GM23338 (cell line): ENCODE measurements at regions not wholly inside any gene's neighbourhood (a gene's known extent, or its start where the extent isn't known, plus 50 kb on each side); places are given as distances from the start of the nearest gene placed in this dataset.

Source experiments
- ATAC-seq: fragments of 200-7000 bp; cut with Tn5 transposase; 3 replicates; pipeline ENCODE4 v1.9.1; 2020
- DNase-seq: peaks from one replicate; pipeline ENCODE4 v3.0.0-alpha.2; 2015; ENCODE audit warnings: low spot score
- H2AFZ ChIP-seq: fragments of 200-600 bp; sonication (generic); 2 replicates; pipeline ENCODE4 v1.8.0; 2016; ENCODE audit warnings: antibody characterized with exemption, mild to moderate bottlenecking, moderate library complexity
- H3F3A ChIP-seq: fragments of 200-600 bp; sonication (generic); replicated peaks from 2 replicates; pipeline ENCODE4 v1.8.0; 2017; ENCODE audit warnings: antibody characterized with exemption, mixed run types, low read depth
- H3K27ac ChIP-seq: fragments of 200-600 bp; sonication (generic); 2 replicates; pipeline ENCODE4 v1.6.1; 2016; ENCODE audit warnings: low read depth
- H3K27me3 ChIP-seq: fragments of 200-600 bp; sonication (generic); 2 replicates; pipeline ENCODE4 v1.8.0; 2016; ENCODE audit warnings: mild to moderate bottlenecking, mixed run types, moderate library complexity; ENCODE audit not compliant: insufficient read depth
- H3K36me3 ChIP-seq: fragments of 200-600 bp; sonication (generic); 2 replicates; pipeline ENCODE4 v1.8.0; 2016; ENCODE audit warnings: mild to moderate bottlenecking; ENCODE audit not compliant: insufficient read depth
- H3K4me1 ChIP-seq: fragments of 200-600 bp; sonication (generic); 2 replicates; pipeline ENCODE4 v1.8.0; 2016; ENCODE audit warnings: mild to moderate bottlenecking, moderate library complexity; ENCODE audit not compliant: insufficient read depth
- H3K4me2 ChIP-seq: fragments of 200-600 bp; sonication (generic); 2 replicates; pipeline ENCODE4 v1.7.1; 2017; ENCODE audit warnings: mixed run types
- H3K4me3 ChIP-seq: fragments of 200-600 bp; sonication (generic); 2 replicates; pipeline ENCODE4 v1.6.1; 2016; ENCODE audit warnings: mixed run types
- H3K79me2 ChIP-seq: fragments of 200-600 bp; sonication (generic); replicated peaks from 2 replicates; pipeline ENCODE4 v1.8.0; 2017; ENCODE audit warnings: mild to moderate bottlenecking; ENCODE audit not compliant: insufficient read depth
- H3K9me2 ChIP-seq: fragments of 200-600 bp; sonication (generic); 2 replicates; pipeline ENCODE4 v1.8.0; 2017; ENCODE audit not compliant: insufficient read depth
- H4K20me1 ChIP-seq: fragments of 200-600 bp; sonication (generic); replicated peaks from 2 replicates; pipeline ENCODE4 v1.8.0; 2017; ENCODE audit warnings: mild to moderate bottlenecking; ENCODE audit not compliant: insufficient read depth
- H3K27ac Mint-ChIP-seq: 2 replicates; pipeline ENCODE4 v1.8.0; 2020; ENCODE audit warnings: inconsistent platforms, mild to moderate bottlenecking, moderate library complexity, mixed read lengths
- H3K27me3 Mint-ChIP-seq: 3 replicates; pipeline ENCODE4 v1.8.0; 2022; ENCODE audit warnings: low read depth, mild to moderate bottlenecking, moderate library complexity, mixed read lengths, inconsistent platforms; ENCODE audit not compliant: insufficient read depth, poor library complexity
- H3K36me3 Mint-ChIP-seq: 3 replicates; pipeline ENCODE4 v1.8.0; 2021; ENCODE audit warnings: low read depth, mild to moderate bottlenecking, inconsistent platforms, moderate library complexity, mixed read lengths
- H3K4me1 Mint-ChIP-seq: 3 replicates; pipeline ENCODE4 v1.8.0; 2020; ENCODE audit warnings: mild to moderate bottlenecking, inconsistent platforms, mixed read lengths
- H3K4me3 Mint-ChIP-seq: 3 replicates; pipeline ENCODE4 v1.8.0; 2021; ENCODE audit warnings: moderate library complexity, mild to moderate bottlenecking, inconsistent platforms, mixed read lengths
- H3K9me3 Mint-ChIP-seq: 3 replicates; pipeline ENCODE4 v1.8.0; 2020; ENCODE audit warnings: moderate library complexity, mild to moderate bottlenecking, inconsistent platforms, mixed read lengths
- CREB1 ChIP-seq: fragments of 250-450 bp; sonication (Bioruptor Pico); IDR thresholded peaks from 2 replicates; pipeline ENCODE4 v1.5.0; 2020; ENCODE audit warnings: low read depth, mild to moderate bottlenecking, moderate library complexity
- CTCF ChIP-seq, 2 experiments: fragments of 200-600 bp in 1 of 2; sonication (generic) in 1 of 2; conservative IDR thresholded peaks; 2 replicates each; pipeline versions ENCODE4 v1.5.1 to v1.6.1; 2016 to 2017; ENCODE audit warnings: antibody characterized with exemption in 2 of 2, low read depth in 2 of 2, mild to moderate bottlenecking in 2 of 2, moderate library complexity in 1 of 2
- ETS1 ChIP-seq: IDR thresholded peaks from 2 replicates; pipeline ENCODE4 v1.6.1; 2016; ENCODE audit warnings: antibody characterized with exemption
- EZH2phosphoT487 ChIP-seq: fragments of 200-600 bp; sonication (generic); IDR thresholded peaks from one replicate; pipeline ENCODE4 v1.8.1; 2018; ENCODE audit warnings: antibody characterized with exemption; ENCODE audit not compliant: unreplicated experiment
- JUNB ChIP-seq: IDR thresholded peaks from one replicate; pipeline ENCODE4 v1.6.1; 2016; ENCODE audit warnings: antibody characterized with exemption; ENCODE audit not compliant: unreplicated experiment
- POLR2AphosphoS5 ChIP-seq: IDR thresholded peaks from 2 replicates; pipeline ENCODE4 v1.6.1; 2016; ENCODE audit warnings: antibody characterized with exemption, low read depth
- STAT1 ChIP-seq: IDR thresholded peaks from one replicate; pipeline ENCODE4 v1.6.1; 2016; ENCODE audit warnings: antibody characterized with exemption; ENCODE audit not compliant: unreplicated experiment
- ZNF114 ChIP-seq: fragments of 250-450 bp; sonication (Bioruptor Pico); IDR thresholded peaks from 2 replicates; pipeline ENCODE4 v1.5.0; 2020; ENCODE audit warnings: mild to moderate bottlenecking, moderate library complexity
- ZNF331 ChIP-seq: fragments of 250-450 bp; sonication (Bioruptor Pico); IDR thresholded peaks from 2 replicates; pipeline ENCODE4 v1.5.0; 2020; ENCODE audit warnings: low read depth, mild to moderate bottlenecking, moderate library complexity

GRCh38 chr4:33626221-33626620 is 2618.1 kb downstream of the ARAP2 start (continued):
- TF ChIP-seq CTCF (conservative IDR thresholded peaks at IDR 0.05; ENCODE audit: low read depth in 2 of 2) (no peak), JUNB (no peak), ZNF331 (CRISPR knock-in tag) (no peak), ZNF114 (CRISPR knock-in tag) (no peak), ETS1 (no peak)

GRCh38 chr4:33628296-33628695 is 2616.0 kb downstream of the ARAP2 start:
- H3K4me3 ChIP-seq = no peak overlapping the region
- H3F3A ChIP-seq = no peaks in the 10 kb centered on the region
- no peak overlapping the region for H3K4me3 Mint-ChIP-seq
- H3K27me3 Mint-ChIP-seq = no peaks in the 10 kb centered on the region
- H3K36me3 ChIP-seq = no peaks in the 10 kb centered on the region
- H3K79me2 ChIP-seq = no peaks in the 10 kb centered on the region
- no peak overlapping the region for H3K4me2 ChIP-seq
- H3K36me3 Mint-ChIP-seq = peaks cover 2% of the 10 kb centered on the region; the same call in 1 of the 3 replicates
- H3K4me1 ChIP-seq = no peaks in the 10 kb centered on the region
- DNase-seq (no peak), ATAC-seq (no peak)
- H3K4me1 Mint-ChIP-seq = no peaks in the 10 kb centered on the region
- H4K20me1 ChIP-seq = no peaks in the 10 kb centered on the region
- H3K27ac Mint-ChIP-seq = no peak overlapping the region
- no peak overlapping the region for H3K27ac ChIP-seq
- no peak overlapping the region for H2AFZ ChIP-seq
- peaks cover 19% of the 10 kb centered on the region for H3K9me3 Mint-ChIP-seq
- no peaks in the 10 kb centered on the region for H3K27me3 ChIP-seq
- H3K9me2 ChIP-seq = peaks cover 3% of the 10 kb centered on the region; the same call in 1 of the 2 replicates
- TF ChIP-seq POLR2AphosphoS5 (no peak), ETS1 (no peak), EZH2phosphoT487 (no peak), STAT1 (no peak), ZNF331 (CRISPR knock-in tag) (no peak), ZNF114 (CRISPR knock-in tag) (no peak), CTCF (conservative IDR thresholded peaks at IDR 0.05; ENCODE audit: low read depth in 2 of 2) (no peak), CREB1 (CRISPR knock-in tag) (no peak)
